ENCODE measurements at regions not wholly inside any gene's neighbourhood (a gene's known extent, or its start where the extent isn't known, plus 50 kb on each side); places are given as distances from the start of the nearest gene placed in this dataset.

GRCh38 chr11:24344222-24344621 is 152.6 kb upstream of the LUZP2 start:
- H3K36me3 ChIP-seq (ENCODE audit: insufficient read depth, low read length, poor library complexity, severe bottlenecking) = no peaks in the 10 kb centered on the region
- TF ChIP-seq CTCF (conservative IDR thresholded peaks at IDR 0.05; ENCODE audit: low read depth, low read length) (no peak), EZH2 (IDR thresholded peaks at IDR 0.05; ENCODE audit: borderline replicate concordance, low read depth, low read length, poor library complexity, severe bottlenecking) (no peak)
- ChIA-PET CTCF (no interaction called here), POLR2A (ENCODE audit: low non-redundant PET) (no interaction called here)
- no peak overlapping the region for H3K4me3 ChIP-seq (ENCODE audit: low read depth, low read length, poor library complexity, severe bottlenecking)
- no TSS peak for BruUV-seq (replicated peaks)
- no peak overlapping the region for H3K27ac ChIP-seq (ENCODE audit: low read depth, low read length, poor library complexity, severe bottlenecking)
- no peaks in the 10 kb centered on the region for H3K4me1 ChIP-seq (ENCODE audit: insufficient read depth, low read length, poor library complexity, severe bottlenecking)
- DNase-seq (ENCODE audit: low spot score) = no peak
- intact Hi-C loops (cut with micrococcal nuclease; ENCODE audit: unreplicated experiment) = no loop called here
- no peaks in the 10 kb centered on the region for H3K27me3 ChIP-seq (replicated peaks; ENCODE audit: insufficient read depth, low read depth, low read length, poor library complexity)
- no peaks in the 10 kb centered on the region for H3K9me3 ChIP-seq (ENCODE audit: low read depth, low read length, poor library complexity, severe bottlenecking)

GRCh38 chr11:24348908-24349307 is 147.9 kb upstream of the LUZP2 start:
- Histone ChIP-seq H3K4me1 (ENCODE audit: insufficient read depth, low read length, poor library complexity, severe bottlenecking) (no peaks in the 10 kb centered on the region), H3K27ac (ENCODE audit: low read depth, low read length, poor library complexity, severe bottlenecking) (no peak overlapping the region), H3K27me3 (replicated peaks; ENCODE audit: insufficient read depth, low read depth, low read length, poor library complexity) (no peaks in the 10 kb centered on the region), H3K4me3 (ENCODE audit: low read depth, low read length, poor library complexity, severe bottlenecking) (no peak overlapping the region), H3K36me3 (ENCODE audit: insufficient read depth, low read length, poor library complexity, severe bottlenecking) (no peaks in the 10 kb centered on the region), H3K9me3 (ENCODE audit: low read depth, low read length, poor library complexity, severe bottlenecking) (no peaks in the 10 kb centered on the region)
- DNase-seq (ENCODE audit: low spot score) = no peak
- intact Hi-C loops (cut with micrococcal nuclease; ENCODE audit: unreplicated experiment) = no loop called here
- CTCF ChIA-PET = no interaction called here
- POLR2A ChIA-PET (ENCODE audit: low non-redundant PET) = no interaction called here
- no TSS peak for BruUV-seq (replicated peaks)
- TF ChIP-seq CTCF (conservative IDR thresholded peaks at IDR 0.05; ENCODE audit: low read depth, low read length) (no peak), EZH2 (IDR thresholded peaks at IDR 0.05; ENCODE audit: borderline replicate concordance, low read depth, low read length, poor library complexity, severe bottlenecking) (no peak)

GRCh38 chr11:24351179-24351578 is 145.7 kb upstream of the LUZP2 start:
- no peak overlapping the region for H3K27ac ChIP-seq (ENCODE audit: low read depth, low read length, poor library complexity, severe bottlenecking)
- BruUV-seq (replicated peaks) = no TSS peak
- no peaks in the 10 kb centered on the region for H3K9me3 ChIP-seq (ENCODE audit: low read depth, low read length, poor library complexity, severe bottlenecking)
- intact Hi-C loops (cut with micrococcal nuclease; ENCODE audit: unreplicated experiment) = no loop called here
- DNase-seq (ENCODE audit: low spot score) = no peak
- no peaks in the 10 kb centered on the region for H3K4me1 ChIP-seq (ENCODE audit: insufficient read depth, low read length, poor library complexity, severe bottlenecking)
- TF ChIP-seq CTCF (conservative IDR thresholded peaks at IDR 0.05; ENCODE audit: low read depth, low read length) = no peak
- no peak for TF ChIP-seq EZH2 (IDR thresholded peaks at IDR 0.05; ENCODE audit: borderline replicate concordance, low read depth, low read length, poor library complexity, severe bottlenecking)
- H3K4me3 ChIP-seq (ENCODE audit: low read depth, low read length, poor library complexity, severe bottlenecking) = no peak overlapping the region
- H3K36me3 ChIP-seq (ENCODE audit: insufficient read depth, low read length, poor library complexity, severe bottlenecking) = no peaks in the 10 kb centered on the region
- no peaks in the 10 kb centered on the region for H3K27me3 ChIP-seq (replicated peaks; ENCODE audit: insufficient read depth, low read depth, low read length, poor library complexity)
- POLR2A ChIA-PET (ENCODE audit: low non-redundant PET) = no interaction called here
- CTCF ChIA-PET = no interaction called here
